GM23338 (cell line): ENCODE measurements at regions not wholly inside any gene's neighbourhood (a gene's known extent, or its start where the extent isn't known, plus 50 kb on each side); places are given as distances from the start of the nearest gene placed in this dataset.

Experiments used
- ATAC-seq: fragments of 200-7000 bp; cut with Tn5 transposase; 3 replicates; pipeline ENCODE4 v1.9.1; 2020
- DNase-seq: peaks from one replicate; pipeline ENCODE4 v3.0.0-alpha.2; 2015; ENCODE audit warnings: low spot score
- H2AFZ ChIP-seq: fragments of 200-600 bp; sonication (generic); 2 replicates; pipeline ENCODE4 v1.8.0; 2016; ENCODE audit warnings: antibody characterized with exemption, mild to moderate bottlenecking, moderate library complexity
- H3F3A ChIP-seq: fragments of 200-600 bp; sonication (generic); replicated peaks from 2 replicates; pipeline ENCODE4 v1.8.0; 2017; ENCODE audit warnings: antibody characterized with exemption, mixed run types, low read depth
- H3K27ac ChIP-seq: fragments of 200-600 bp; sonication (generic); 2 replicates; pipeline ENCODE4 v1.6.1; 2016; ENCODE audit warnings: low read depth
- H3K27me3 ChIP-seq: fragments of 200-600 bp; sonication (generic); 2 replicates; pipeline ENCODE4 v1.8.0; 2016; ENCODE audit warnings: mild to moderate bottlenecking, mixed run types, moderate library complexity; ENCODE audit not compliant: insufficient read depth
- H3K36me3 ChIP-seq: fragments of 200-600 bp; sonication (generic); 2 replicates; pipeline ENCODE4 v1.8.0; 2016; ENCODE audit warnings: mild to moderate bottlenecking; ENCODE audit not compliant: insufficient read depth
- H3K4me1 ChIP-seq: fragments of 200-600 bp; sonication (generic); 2 replicates; pipeline ENCODE4 v1.8.0; 2016; ENCODE audit warnings: mild to moderate bottlenecking, moderate library complexity; ENCODE audit not compliant: insufficient read depth
- H3K4me2 ChIP-seq: fragments of 200-600 bp; sonication (generic); 2 replicates; pipeline ENCODE4 v1.7.1; 2017; ENCODE audit warnings: mixed run types
- H3K4me3 ChIP-seq: fragments of 200-600 bp; sonication (generic); 2 replicates; pipeline ENCODE4 v1.6.1; 2016; ENCODE audit warnings: mixed run types
- H3K79me2 ChIP-seq: fragments of 200-600 bp; sonication (generic); replicated peaks from 2 replicates; pipeline ENCODE4 v1.8.0; 2017; ENCODE audit warnings: mild to moderate bottlenecking; ENCODE audit not compliant: insufficient read depth
- H3K9me2 ChIP-seq: fragments of 200-600 bp; sonication (generic); 2 replicates; pipeline ENCODE4 v1.8.0; 2017; ENCODE audit not compliant: insufficient read depth
- H4K20me1 ChIP-seq: fragments of 200-600 bp; sonication (generic); replicated peaks from 2 replicates; pipeline ENCODE4 v1.8.0; 2017; ENCODE audit warnings: mild to moderate bottlenecking; ENCODE audit not compliant: insufficient read depth
- H3K27ac Mint-ChIP-seq: 2 replicates; pipeline ENCODE4 v1.8.0; 2020; ENCODE audit warnings: inconsistent platforms, mild to moderate bottlenecking, moderate library complexity, mixed read lengths
- H3K27me3 Mint-ChIP-seq: 3 replicates; pipeline ENCODE4 v1.8.0; 2022; ENCODE audit warnings: low read depth, mild to moderate bottlenecking, moderate library complexity, mixed read lengths, inconsistent platforms; ENCODE audit not compliant: insufficient read depth, poor library complexity
- H3K36me3 Mint-ChIP-seq: 3 replicates; pipeline ENCODE4 v1.8.0; 2021; ENCODE audit warnings: low read depth, mild to moderate bottlenecking, inconsistent platforms, moderate library complexity, mixed read lengths
- H3K4me1 Mint-ChIP-seq: 3 replicates; pipeline ENCODE4 v1.8.0; 2020; ENCODE audit warnings: mild to moderate bottlenecking, inconsistent platforms, mixed read lengths
- H3K4me3 Mint-ChIP-seq: 3 replicates; pipeline ENCODE4 v1.8.0; 2021; ENCODE audit warnings: moderate library complexity, mild to moderate bottlenecking, inconsistent platforms, mixed read lengths
- H3K9me3 Mint-ChIP-seq: 3 replicates; pipeline ENCODE4 v1.8.0; 2020; ENCODE audit warnings: moderate library complexity, mild to moderate bottlenecking, inconsistent platforms, mixed read lengths
- CREB1 ChIP-seq: fragments of 250-450 bp; sonication (Bioruptor Pico); IDR thresholded peaks from 2 replicates; pipeline ENCODE4 v1.5.0; 2020; ENCODE audit warnings: low read depth, mild to moderate bottlenecking, moderate library complexity
- EZH2 ChIP-seq: fragments of 200-600 bp; sonication (generic); IDR thresholded peaks from one replicate; pipeline ENCODE4 v1.8.0; 2017; ENCODE audit warnings: antibody characterized with exemption, mild to moderate bottlenecking, low read depth; ENCODE audit not compliant: unreplicated experiment
- EZH2phosphoT487 ChIP-seq: fragments of 200-600 bp; sonication (generic); IDR thresholded peaks from one replicate; pipeline ENCODE4 v1.8.1; 2018; ENCODE audit warnings: antibody characterized with exemption; ENCODE audit not compliant: unreplicated experiment
- JUNB ChIP-seq: IDR thresholded peaks from one replicate; pipeline ENCODE4 v1.6.1; 2016; ENCODE audit warnings: antibody characterized with exemption; ENCODE audit not compliant: unreplicated experiment
- NANOG ChIP-seq: IDR thresholded peaks from 2 replicates; pipeline ENCODE4 v1.6.1; 2016; ENCODE audit warnings: antibody characterized with exemption, borderline replicate concordance
- POLR2AphosphoS5 ChIP-seq: IDR thresholded peaks from 2 replicates; pipeline ENCODE4 v1.6.1; 2016; ENCODE audit warnings: antibody characterized with exemption, low read depth
- STAT1 ChIP-seq: IDR thresholded peaks from one replicate; pipeline ENCODE4 v1.6.1; 2016; ENCODE audit warnings: antibody characterized with exemption; ENCODE audit not compliant: unreplicated experiment
- ZNF114 ChIP-seq: fragments of 250-450 bp; sonication (Bioruptor Pico); IDR thresholded peaks from 2 replicates; pipeline ENCODE4 v1.5.0; 2020; ENCODE audit warnings: mild to moderate bottlenecking, moderate library complexity
- ZNF331 ChIP-seq: fragments of 250-450 bp; sonication (Bioruptor Pico); IDR thresholded peaks from 2 replicates; pipeline ENCODE4 v1.5.0; 2020; ENCODE audit warnings: low read depth, mild to moderate bottlenecking, moderate library complexity
- TF ChIP-seq, protein P1 (sequence below): IDR thresholded peaks from one replicate; pipeline ENCODE4 v1.6.1; 2018; ENCODE audit warnings: antibody characterized with exemption; ENCODE audit not compliant: unreplicated experiment
- TF ChIP-seq, protein P2 (sequence below), 2 experiments: fragments of 200-600 bp in 1 of 2; sonication (generic) in 1 of 2; conservative IDR thresholded peaks; 2 replicates each; pipeline versions ENCODE4 v1.5.1 to v1.6.1; 2016 to 2017; ENCODE audit warnings: antibody characterized with exemption in 2 of 2, low read depth in 2 of 2, mild to moderate bottlenecking in 2 of 2, moderate library complexity in 1 of 2
- TF ChIP-seq, protein P3 (sequence below): IDR thresholded peaks from 2 replicates; pipeline ENCODE4 v1.6.1; 2016; ENCODE audit warnings: antibody characterized with exemption
- TF ChIP-seq, protein P4 (sequence below): fragments of 250-450 bp; sonication (Bioruptor Pico); IDR thresholded peaks from 2 replicates; pipeline ENCODE4 v1.5.0; 2020; ENCODE audit warnings: mild to moderate bottlenecking, moderate library complexity

DNA sequence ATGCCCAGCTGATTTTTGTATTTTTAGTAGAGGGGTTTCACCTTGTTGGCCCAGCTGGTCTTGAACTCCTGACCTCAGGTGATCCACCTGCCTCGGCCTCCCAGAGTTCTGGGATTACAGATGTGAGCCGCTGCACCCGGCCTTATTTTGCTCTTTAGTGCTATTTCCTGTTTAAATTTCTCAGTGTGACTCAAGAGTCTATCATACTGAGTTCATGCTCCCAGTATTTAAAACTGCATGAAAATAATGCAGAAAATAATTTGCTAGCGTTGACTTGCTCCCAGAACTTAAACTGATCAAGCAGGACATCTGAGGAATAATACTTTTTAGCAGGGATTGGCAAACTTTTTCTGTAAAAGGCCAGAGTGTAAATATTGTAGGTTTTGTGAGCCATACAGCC is 86.4 kb upstream of the C1orf21 start:
- no peaks in the 10 kb centered on the region for H3K27me3 ChIP-seq
- no peak for TF ChIP-seq POLR2AphosphoS5
- no peak for TF ChIP-seq EZH2
- TF ChIP-seq, protein P1, sequence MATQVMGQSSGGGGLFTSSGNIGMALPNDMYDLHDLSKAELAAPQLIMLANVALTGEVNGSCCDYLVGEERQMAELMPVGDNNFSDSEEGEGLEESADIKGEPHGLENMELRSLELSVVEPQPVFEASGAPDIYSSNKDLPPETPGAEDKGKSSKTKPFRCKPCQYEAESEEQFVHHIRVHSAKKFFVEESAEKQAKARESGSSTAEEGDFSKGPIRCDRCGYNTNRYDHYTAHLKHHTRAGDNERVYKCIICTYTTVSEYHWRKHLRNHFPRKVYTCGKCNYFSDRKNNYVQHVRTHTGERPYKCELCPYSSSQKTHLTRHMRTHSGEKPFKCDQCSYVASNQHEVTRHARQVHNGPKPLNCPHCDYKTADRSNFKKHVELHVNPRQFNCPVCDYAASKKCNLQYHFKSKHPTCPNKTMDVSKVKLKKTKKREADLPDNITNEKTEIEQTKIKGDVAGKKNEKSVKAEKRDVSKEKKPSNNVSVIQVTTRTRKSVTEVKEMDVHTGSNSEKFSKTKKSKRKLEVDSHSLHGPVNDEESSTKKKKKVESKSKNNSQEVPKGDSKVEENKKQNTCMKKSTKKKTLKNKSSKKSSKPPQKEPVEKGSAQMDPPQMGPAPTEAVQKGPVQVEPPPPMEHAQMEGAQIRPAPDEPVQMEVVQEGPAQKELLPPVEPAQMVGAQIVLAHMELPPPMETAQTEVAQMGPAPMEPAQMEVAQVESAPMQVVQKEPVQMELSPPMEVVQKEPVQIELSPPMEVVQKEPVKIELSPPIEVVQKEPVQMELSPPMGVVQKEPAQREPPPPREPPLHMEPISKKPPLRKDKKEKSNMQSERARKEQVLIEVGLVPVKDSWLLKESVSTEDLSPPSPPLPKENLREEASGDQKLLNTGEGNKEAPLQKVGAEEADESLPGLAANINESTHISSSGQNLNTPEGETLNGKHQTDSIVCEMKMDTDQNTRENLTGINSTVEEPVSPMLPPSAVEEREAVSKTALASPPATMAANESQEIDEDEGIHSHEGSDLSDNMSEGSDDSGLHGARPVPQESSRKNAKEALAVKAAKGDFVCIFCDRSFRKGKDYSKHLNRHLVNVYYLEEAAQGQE, result no peak
- no peak for TF ChIP-seq ZNF114 (CRISPR knock-in tag)
- TF ChIP-seq, protein P2, sequence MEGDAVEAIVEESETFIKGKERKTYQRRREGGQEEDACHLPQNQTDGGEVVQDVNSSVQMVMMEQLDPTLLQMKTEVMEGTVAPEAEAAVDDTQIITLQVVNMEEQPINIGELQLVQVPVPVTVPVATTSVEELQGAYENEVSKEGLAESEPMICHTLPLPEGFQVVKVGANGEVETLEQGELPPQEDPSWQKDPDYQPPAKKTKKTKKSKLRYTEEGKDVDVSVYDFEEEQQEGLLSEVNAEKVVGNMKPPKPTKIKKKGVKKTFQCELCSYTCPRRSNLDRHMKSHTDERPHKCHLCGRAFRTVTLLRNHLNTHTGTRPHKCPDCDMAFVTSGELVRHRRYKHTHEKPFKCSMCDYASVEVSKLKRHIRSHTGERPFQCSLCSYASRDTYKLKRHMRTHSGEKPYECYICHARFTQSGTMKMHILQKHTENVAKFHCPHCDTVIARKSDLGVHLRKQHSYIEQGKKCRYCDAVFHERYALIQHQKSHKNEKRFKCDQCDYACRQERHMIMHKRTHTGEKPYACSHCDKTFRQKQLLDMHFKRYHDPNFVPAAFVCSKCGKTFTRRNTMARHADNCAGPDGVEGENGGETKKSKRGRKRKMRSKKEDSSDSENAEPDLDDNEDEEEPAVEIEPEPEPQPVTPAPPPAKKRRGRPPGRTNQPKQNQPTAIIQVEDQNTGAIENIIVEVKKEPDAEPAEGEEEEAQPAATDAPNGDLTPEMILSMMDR (conservative IDR thresholded peaks at IDR 0.05; ENCODE audit: low read depth in 2 of 2), result no peak
- no peak for TF ChIP-seq ZNF331 (CRISPR knock-in tag)
- TF ChIP-seq, protein P3, sequence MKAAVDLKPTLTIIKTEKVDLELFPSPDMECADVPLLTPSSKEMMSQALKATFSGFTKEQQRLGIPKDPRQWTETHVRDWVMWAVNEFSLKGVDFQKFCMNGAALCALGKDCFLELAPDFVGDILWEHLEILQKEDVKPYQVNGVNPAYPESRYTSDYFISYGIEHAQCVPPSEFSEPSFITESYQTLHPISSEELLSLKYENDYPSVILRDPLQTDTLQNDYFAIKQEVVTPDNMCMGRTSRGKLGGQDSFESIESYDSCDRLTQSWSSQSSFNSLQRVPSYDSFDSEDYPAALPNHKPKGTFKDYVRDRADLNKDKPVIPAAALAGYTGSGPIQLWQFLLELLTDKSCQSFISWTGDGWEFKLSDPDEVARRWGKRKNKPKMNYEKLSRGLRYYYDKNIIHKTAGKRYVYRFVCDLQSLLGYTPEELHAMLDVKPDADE, result no peak
- no peak for TF ChIP-seq STAT1
- TF ChIP-seq NANOG, result no peak
- TF ChIP-seq EZH2phosphoT487, result no peak
- TF ChIP-seq CREB1, result no peak
- TF ChIP-seq JUNB, result no peak
- TF ChIP-seq, protein P4, sequence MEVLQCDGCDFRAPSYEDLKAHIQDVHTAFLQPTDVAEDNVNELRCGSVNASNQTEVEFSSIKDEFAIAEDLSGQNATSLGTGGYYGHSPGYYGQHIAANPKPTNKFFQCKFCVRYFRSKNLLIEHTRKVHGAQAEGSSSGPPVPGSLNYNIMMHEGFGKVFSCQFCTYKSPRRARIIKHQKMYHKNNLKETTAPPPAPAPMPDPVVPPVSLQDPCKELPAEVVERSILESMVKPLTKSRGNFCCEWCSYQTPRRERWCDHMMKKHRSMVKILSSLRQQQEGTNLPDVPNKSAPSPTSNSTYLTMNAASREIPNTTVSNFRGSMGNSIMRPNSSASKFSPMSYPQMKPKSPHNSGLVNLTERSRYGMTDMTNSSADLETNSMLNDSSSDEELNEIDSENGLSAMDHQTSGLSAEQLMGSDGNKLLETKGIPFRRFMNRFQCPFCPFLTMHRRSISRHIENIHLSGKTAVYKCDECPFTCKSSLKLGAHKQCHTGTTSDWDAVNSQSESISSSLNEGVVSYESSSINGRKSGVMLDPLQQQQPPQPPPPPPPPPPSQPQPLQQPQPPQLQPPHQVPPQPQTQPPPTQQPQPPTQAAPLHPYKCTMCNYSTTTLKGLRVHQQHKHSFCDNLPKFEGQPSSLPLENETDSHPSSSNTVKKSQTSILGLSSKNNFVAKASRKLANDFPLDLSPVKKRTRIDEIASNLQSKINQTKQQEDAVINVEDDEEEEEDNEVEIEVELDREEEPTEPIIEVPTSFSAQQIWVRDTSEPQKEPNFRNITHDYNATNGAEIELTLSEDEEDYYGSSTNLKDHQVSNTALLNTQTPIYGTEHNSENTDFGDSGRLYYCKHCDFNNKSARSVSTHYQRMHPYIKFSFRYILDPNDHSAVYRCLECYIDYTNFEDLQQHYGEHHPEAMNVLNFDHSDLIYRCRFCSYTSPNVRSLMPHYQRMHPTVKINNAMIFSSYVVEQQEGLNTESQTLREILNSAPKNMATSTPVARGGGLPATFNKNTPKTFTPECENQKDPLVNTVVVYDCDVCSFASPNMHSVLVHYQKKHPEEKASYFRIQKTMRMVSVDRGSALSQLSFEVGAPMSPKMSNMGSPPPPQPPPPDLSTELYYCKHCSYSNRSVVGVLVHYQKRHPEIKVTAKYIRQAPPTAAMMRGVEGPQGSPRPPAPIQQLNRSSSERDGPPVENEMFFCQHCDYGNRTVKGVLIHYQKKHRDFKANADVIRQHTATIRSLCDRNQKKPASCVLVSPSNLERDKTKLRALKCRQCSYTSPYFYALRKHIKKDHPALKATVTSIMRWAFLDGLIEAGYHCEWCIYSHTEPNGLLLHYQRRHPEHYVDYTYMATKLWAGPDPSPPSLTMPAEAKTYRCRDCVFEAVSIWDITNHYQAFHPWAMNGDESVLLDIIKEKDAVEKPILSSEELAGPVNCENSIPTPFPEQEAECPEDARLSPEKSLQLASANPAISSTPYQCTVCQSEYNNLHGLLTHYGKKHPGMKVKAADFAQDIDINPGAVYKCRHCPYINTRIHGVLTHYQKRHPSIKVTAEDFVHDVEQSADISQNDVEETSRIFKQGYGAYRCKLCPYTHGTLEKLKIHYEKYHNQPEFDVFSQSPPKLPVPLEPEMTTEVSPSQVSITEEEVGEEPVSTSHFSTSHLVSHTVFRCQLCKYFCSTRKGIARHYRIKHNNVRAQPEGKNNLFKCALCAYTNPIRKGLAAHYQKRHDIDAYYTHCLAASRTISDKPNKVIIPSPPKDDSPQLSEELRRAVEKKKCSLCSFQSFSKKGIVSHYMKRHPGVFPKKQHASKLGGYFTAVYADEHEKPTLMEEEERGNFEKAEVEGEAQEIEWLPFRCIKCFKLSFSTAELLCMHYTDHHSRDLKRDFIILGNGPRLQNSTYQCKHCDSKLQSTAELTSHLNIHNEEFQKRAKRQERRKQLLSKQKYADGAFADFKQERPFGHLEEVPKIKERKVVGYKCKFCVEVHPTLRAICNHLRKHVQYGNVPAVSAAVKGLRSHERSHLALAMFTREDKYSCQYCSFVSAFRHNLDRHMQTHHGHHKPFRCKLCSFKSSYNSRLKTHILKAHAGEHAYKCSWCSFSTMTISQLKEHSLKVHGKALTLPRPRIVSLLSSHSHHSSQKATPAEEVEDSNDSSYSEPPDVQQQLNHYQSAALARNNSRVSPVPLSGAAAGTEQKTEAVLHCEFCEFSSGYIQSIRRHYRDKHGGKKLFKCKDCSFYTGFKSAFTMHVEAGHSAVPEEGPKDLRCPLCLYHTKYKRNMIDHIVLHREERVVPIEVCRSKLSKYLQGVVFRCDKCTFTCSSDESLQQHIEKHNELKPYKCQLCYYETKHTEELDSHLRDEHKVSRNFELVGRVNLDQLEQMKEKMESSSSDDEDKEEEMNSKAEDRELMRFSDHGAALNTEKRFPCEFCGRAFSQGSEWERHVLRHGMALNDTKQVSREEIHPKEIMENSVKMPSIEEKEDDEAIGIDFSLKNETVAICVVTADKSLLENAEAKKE (CRISPR knock-in tag), result no peak
- no peaks in the 10 kb centered on the region for H3K36me3 ChIP-seq
- H3K27ac ChIP-seq, result no peak overlapping the region
- Mint-ChIP-seq H3K4me3 (no peak overlapping the region), H3K36me3 (no peaks in the 10 kb centered on the region), H3K27me3 (peaks cover 2% of the 10 kb centered on the region), H3K27ac (no peak overlapping the region), H3K4me1 (peaks cover 13% of the 10 kb centered on the region), H3K9me3 (no peaks in the 10 kb centered on the region)
- no peaks in the 10 kb centered on the region; the same call in 1 of the 2 replicates for H3K4me1 ChIP-seq
- no peak for DNase-seq
- H4K20me1 ChIP-seq, result no peaks in the 10 kb centered on the region
- H3K4me3 ChIP-seq, result no peak overlapping the region
- no peaks in the 10 kb centered on the region for H3F3A ChIP-seq
- no peak overlapping the region for H2AFZ ChIP-seq
- H3K79me2 ChIP-seq, result no peaks in the 10 kb centered on the region
- H3K4me2 ChIP-seq, result no peak overlapping the region
- no peaks in the 10 kb centered on the region for H3K9me2 ChIP-seq
- no peak for ATAC-seq
